Karpas-422 (cell line): ENCODE measurements at regions not wholly inside any gene's neighbourhood (a gene's known extent, or its start where the extent isn't known, plus 50 kb on each side); places are given as distances from the start of the nearest gene placed in this dataset.
A peak's percentile ranks its signal among the peaks of the same experiment; 100 is the strongest.
"Not testable (repeated sequence)": the region's sequence is repeated elsewhere in the genome, so short reads cannot be mapped to it uniquely, and the experiment has no call there.

Experiments used
- DNase-seq: peaks from one replicate; pipeline ENCODE4 v3.0.0-alpha.2; 2015
- H2AFZ ChIP-seq: fragments of 200-600 bp; sonication (generic); 2 replicates; pipeline ENCODE4 v1.6.1; 2014; ENCODE audit warnings: antibody characterized with exemption, low read length, mixed read lengths
- H3K27ac ChIP-seq: fragments of 200-600 bp; sonication (generic); 2 replicates; pipeline ENCODE4 v1.5.1; 2014; ENCODE audit warnings: mild to moderate bottlenecking, low read length, moderate library complexity
- H3K27me3 ChIP-seq: fragments of 200-600 bp; sonication (generic); 2 replicates; pipeline ENCODE4 v1.6.1; 2014; ENCODE audit warnings: low read length, mixed read lengths
- H3K36me3 ChIP-seq: fragments of 200-600 bp; sonication (generic); 2 replicates; pipeline ENCODE4 v1.6.1; 2014; ENCODE audit warnings: low read length, mixed read lengths; ENCODE audit not compliant: insufficient read depth
- H3K4me1 ChIP-seq: fragments of 200-600 bp; sonication (generic); 2 replicates; pipeline ENCODE4 v1.6.1; 2014; ENCODE audit warnings: mild to moderate bottlenecking, low read length, mixed read lengths
- H3K4me2 ChIP-seq: fragments of 200-600 bp; sonication (generic); 2 replicates; pipeline ENCODE4 v1.6.1; 2014; ENCODE audit warnings: low read length, low read depth, mild to moderate bottlenecking; ENCODE audit not compliant: poor library complexity, severe bottlenecking
- H3K4me3 ChIP-seq: fragments of 200-600 bp; sonication (generic); 2 replicates; pipeline ENCODE4 v1.5.1; 2014; ENCODE audit warnings: mild to moderate bottlenecking, antibody characterized with exemption, low read length, mixed read lengths
- H3K79me2 ChIP-seq: fragments of 200-600 bp; sonication (generic); 2 replicates; pipeline ENCODE4 v1.6.1; 2014; ENCODE audit warnings: mild to moderate bottlenecking, low read length, mixed read lengths
- H3K9ac ChIP-seq: fragments of 200-600 bp; sonication (generic); 2 replicates; pipeline ENCODE4 v1.6.0; 2014; ENCODE audit warnings: low read length
- H3K9me2 ChIP-seq: fragments of 200-600 bp; sonication (generic), shearing (Covaris generic); replicated peaks from 2 replicates; pipeline ENCODE4 v1.6.0; 2014; ENCODE audit warnings: mild to moderate bottlenecking, low read length, moderate library complexity; ENCODE audit not compliant: insufficient read depth
- H3K9me3 ChIP-seq: fragments of 300-700, 200-600 bp; sonication (generic); 2 replicates; pipeline ENCODE4 v1.6.1; 2014; ENCODE audit warnings: low read length, mixed read lengths
- H4K20me1 ChIP-seq: fragments of 200-600 bp; sonication (generic); 2 replicates; pipeline ENCODE4 v1.6.1; 2014; ENCODE audit warnings: mild to moderate bottlenecking, antibody characterized with exemption, low read length, low read depth; ENCODE audit not compliant: insufficient read depth

GRCh38 chr9:66046992-66047391 is 310.0 kb downstream of the FOXD4L4 start:
- not testable (repeated sequence) for H3K36me3 ChIP-seq, H3K27me3 ChIP-seq, H3K4me3 ChIP-seq, H3K9ac ChIP-seq, DNase-seq, H3K4me2 ChIP-seq, H3K9me2 ChIP-seq, H4K20me1 ChIP-seq, H3K27ac ChIP-seq, H3K79me2 ChIP-seq, H3K9me3 ChIP-seq, H2AFZ ChIP-seq, H3K4me1 ChIP-seq

DNA sequence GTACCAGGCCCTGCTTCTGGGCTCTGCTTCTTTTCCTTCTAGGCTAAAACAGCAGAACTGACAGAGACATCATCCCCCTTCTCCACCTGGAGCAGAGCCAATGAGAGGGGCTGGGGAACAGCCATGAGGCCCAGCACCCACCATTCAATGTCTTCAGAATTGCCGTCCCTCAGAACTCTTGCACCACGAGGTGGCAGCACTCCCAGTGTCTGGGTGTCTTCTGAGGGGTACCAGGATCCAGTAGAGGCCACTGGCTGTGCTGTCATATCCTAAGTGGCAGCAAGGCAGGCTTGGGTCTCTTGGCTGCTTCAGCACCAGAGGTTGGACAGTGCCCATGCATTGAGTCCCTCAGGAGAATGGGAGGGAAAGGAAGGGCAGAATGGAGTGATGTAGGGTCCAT is 312.8 kb downstream of the FOXD4L4 start:
- not testable (repeated sequence) for H3K9ac ChIP-seq, H3K36me3 ChIP-seq, H4K20me1 ChIP-seq, DNase-seq, H3K27ac ChIP-seq, H3K4me3 ChIP-seq, H2AFZ ChIP-seq, H3K4me2 ChIP-seq, H3K9me2 ChIP-seq, H3K4me1 ChIP-seq, H3K27me3 ChIP-seq, H3K79me2 ChIP-seq, H3K9me3 ChIP-seq

DNA sequence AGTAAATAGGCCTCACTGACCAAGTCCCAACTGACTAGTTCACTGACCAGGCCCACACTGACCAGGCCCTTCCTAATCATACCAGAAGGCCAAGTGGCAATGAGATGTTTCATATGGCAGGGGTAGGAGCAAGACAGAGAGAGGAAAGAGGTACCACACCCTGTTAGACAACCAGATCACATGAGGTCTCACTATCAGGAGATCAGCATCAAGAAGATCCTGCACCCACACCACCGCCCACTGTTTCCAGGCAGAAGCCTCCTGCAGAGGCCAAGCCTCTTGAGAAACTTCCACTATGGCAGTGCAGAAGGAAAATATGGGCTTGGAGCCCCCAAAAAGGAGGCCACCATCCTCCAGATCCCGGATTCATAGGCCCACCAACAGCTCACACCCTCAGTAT is 317.8 kb downstream of the FOXD4L4 start:
- H3K9me2 ChIP-seq, H2AFZ ChIP-seq, H3K9ac ChIP-seq, DNase-seq, H3K27ac ChIP-seq, H3K27me3 ChIP-seq, H3K9me3 ChIP-seq, H3K4me1 ChIP-seq, H3K36me3 ChIP-seq, H3K4me3 ChIP-seq, H3K4me2 ChIP-seq, H3K79me2 ChIP-seq, H4K20me1 ChIP-seq: not testable (repeated sequence)

DNA sequence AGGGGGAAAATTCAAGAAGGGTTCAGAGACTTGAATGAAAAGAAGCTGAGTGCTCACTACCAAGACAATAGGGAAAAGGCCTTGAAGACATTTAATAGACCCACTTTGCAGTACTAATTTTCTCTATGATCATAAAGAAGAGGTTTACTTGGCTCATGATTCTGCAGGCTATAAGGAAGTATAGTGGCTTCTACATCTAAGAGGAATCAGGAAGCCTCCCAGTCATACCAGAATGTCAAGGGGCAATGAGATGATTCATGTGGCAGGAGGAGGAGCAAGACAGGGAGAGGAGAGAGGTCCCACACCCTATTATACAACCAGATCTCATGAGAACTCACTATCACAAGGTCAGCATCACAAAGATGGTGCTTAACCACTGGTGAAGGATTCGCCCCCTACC is 323.7 kb downstream of the FOXD4L4 start:
- not testable (repeated sequence) for H3K9me2 ChIP-seq, H3K4me2 ChIP-seq, H4K20me1 ChIP-seq, H3K27ac ChIP-seq, H3K4me1 ChIP-seq, H3K9ac ChIP-seq, H3K4me3 ChIP-seq, H2AFZ ChIP-seq, DNase-seq, H3K79me2 ChIP-seq, H3K9me3 ChIP-seq, H3K36me3 ChIP-seq, H3K27me3 ChIP-seq

DNA sequence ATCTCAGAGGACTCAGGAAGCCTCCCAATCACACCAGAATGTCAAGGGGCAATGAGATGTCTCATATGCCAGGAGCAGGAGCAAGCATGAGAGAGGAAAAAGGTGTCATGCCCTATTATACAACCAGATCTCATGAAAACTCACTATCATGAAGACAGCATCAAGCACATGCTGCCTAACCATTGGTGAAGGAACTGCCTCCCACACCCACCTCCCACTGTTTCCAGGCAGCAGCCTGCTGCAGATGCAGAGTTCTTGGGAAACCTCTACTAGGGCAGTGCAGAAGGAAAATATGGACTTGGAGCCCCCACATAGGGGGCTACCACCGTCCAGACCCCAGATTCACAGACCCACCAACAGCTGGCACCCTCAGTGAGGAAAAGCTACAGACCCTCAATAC is 326.9 kb downstream of the FOXD4L4 start:
- not testable (repeated sequence) for H3K9me2 ChIP-seq, H3K4me2 ChIP-seq, H3K4me3 ChIP-seq, H3K9ac ChIP-seq, H3K9me3 ChIP-seq, H3K27me3 ChIP-seq, DNase-seq, H3K79me2 ChIP-seq, H4K20me1 ChIP-seq, H3K4me1 ChIP-seq, H2AFZ ChIP-seq, H3K36me3 ChIP-seq, H3K27ac ChIP-seq

- H3K9ac ChIP-seq, H3K27ac ChIP-seq, DNase-seq, H3K36me3 ChIP-seq, H3K27me3 ChIP-seq, H3K4me1 ChIP-seq, H3K4me2 ChIP-seq, H3K9me2 ChIP-seq, H4K20me1 ChIP-seq, H2AFZ ChIP-seq, H3K79me2 ChIP-seq, H3K4me3 ChIP-seq, H3K9me3 ChIP-seq: not testable (repeated sequence)
These were observed 328.8 kb downstream of the FOXD4L4 start for GRCh38 chr9:66065735-66066134.

- not testable (repeated sequence) for H3K4me2 ChIP-seq, H4K20me1 ChIP-seq, H3K27ac ChIP-seq, H3K36me3 ChIP-seq, H3K9me3 ChIP-seq, DNase-seq, H3K9me2 ChIP-seq, H3K4me3 ChIP-seq, H3K4me1 ChIP-seq, H3K9ac ChIP-seq, H2AFZ ChIP-seq, H3K27me3 ChIP-seq, H3K79me2 ChIP-seq
These were observed 330.3 kb downstream of the FOXD4L4 start for GRCh38 chr9:66067231-66067630.

DNA sequence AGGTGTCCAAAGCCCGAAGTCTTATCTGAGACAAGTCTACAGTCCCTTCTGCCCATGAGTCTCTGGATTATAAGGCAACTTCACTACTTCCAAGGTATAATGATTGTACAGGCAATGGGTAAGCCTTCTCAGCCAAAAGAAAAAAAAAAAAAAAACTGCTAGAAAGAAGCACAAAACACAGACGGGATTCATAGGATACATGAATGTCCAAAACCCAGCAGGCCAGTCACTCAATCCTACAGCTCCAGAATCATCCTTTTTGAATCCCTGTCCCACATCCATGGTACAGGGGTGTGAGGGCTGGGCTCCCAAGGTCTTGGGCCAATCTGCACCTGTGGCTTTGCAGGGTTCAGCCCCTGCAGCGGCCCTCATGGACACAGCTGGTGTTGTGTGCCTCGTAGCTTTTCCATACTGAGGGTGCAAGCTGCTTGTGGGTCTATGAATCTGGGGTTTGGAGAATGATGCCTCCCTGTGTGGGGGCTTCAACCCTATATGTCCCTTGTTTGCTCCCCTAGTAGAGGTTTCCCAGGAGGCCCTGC is 331.6 kb downstream of the FOXD4L4 start:
- not testable (repeated sequence) for H3K9me3 ChIP-seq, H3K27me3 ChIP-seq, H4K20me1 ChIP-seq, H2AFZ ChIP-seq, H3K36me3 ChIP-seq, H3K4me3 ChIP-seq, H3K27ac ChIP-seq, H3K79me2 ChIP-seq, H3K9me2 ChIP-seq, H3K4me2 ChIP-seq, H3K9ac ChIP-seq, H3K4me1 ChIP-seq
- peak; percentile 19 for DNase-seq

- not testable (repeated sequence) for H3K9me3 ChIP-seq, H3K9me2 ChIP-seq, H4K20me1 ChIP-seq, H3K4me1 ChIP-seq, H3K9ac ChIP-seq, H3K27ac ChIP-seq, H3K27me3 ChIP-seq, H2AFZ ChIP-seq, DNase-seq, H3K4me2 ChIP-seq, H3K4me3 ChIP-seq, H3K36me3 ChIP-seq, H3K79me2 ChIP-seq
These were observed 332.1 kb downstream of the FOXD4L4 start for GRCh38 chr9:66069025-66069424.
